Caco-2 (cell line): ENCODE measurements at regions not wholly inside any gene's neighbourhood (a gene's known extent, or its start where the extent isn't known, plus 50 kb on each side); places are given as distances from the start of the nearest gene placed in this dataset.

Source experiments
- BruUV-seq: library from RNA; stranded (reverse); fragments of 400-500 nt; replicated peaks from 2 replicates; lab custom pipeline; 2021; lab: Mats Ljungman, UMichigan
- CTCF ChIA-PET: fragments of 300-600 bp; sonication (Branson Sonifier 250); formaldehyde crosslinking; loops from one replicate; lab custom pipeline; 2022; ENCODE audit warnings: antibody characterized with exemption; lab: Charles Lee
- POLR2A ChIA-PET: fragments of 300-600 bp; sonication (Branson Sonifier 250); formaldehyde crosslinking; loops from one replicate; lab custom pipeline; 2022; ENCODE audit warnings: antibody characterized with exemption; lab: Charles Lee
- DNase-seq, 2 experiments: peaks; one replicate each; pipeline versions ENCODE4 v3.0.0 to v3.0.0-alpha.2; 2020 to 2022
- H3K27me3 ChIP-seq: replicated peaks from 2 replicates; pipeline ENCODE4 v1.6.0; 2011; ENCODE audit warnings: low read length; ENCODE audit not compliant: control insufficient read depth, insufficient read depth
- H3K36me3 ChIP-seq: 2 replicates; pipeline ENCODE4 v1.5.1; 2011; ENCODE audit warnings: low read length; ENCODE audit not compliant: control insufficient read depth, insufficient read depth
- H3K4me1 ChIP-seq: fragments of 250-450 bp; sonication (Bioruptor Pico); 2 replicates; pipeline ENCODE4 v1.5.1; 2020; ENCODE audit warnings: mild to moderate bottlenecking
- H3K4me3 ChIP-seq: 2 replicates; pipeline ENCODE4 v1.5.1; 2011; ENCODE audit warnings: low read depth, mild to moderate bottlenecking, control low read depth, low read length
- H3K9me3 ChIP-seq: fragments of 250-450 bp; sonication (Bioruptor Pico); 2 replicates; pipeline ENCODE4 v1.5.1; 2020; ENCODE audit warnings: mild to moderate bottlenecking, moderate library complexity
- H3K27ac Mint-ChIP-seq: one replicate; pipeline ENCODE4 v1.8.0; 2022; ENCODE audit warnings: mixed read lengths; ENCODE audit not compliant: unreplicated experiment
- H3K27me3 Mint-ChIP-seq: one replicate; pipeline ENCODE4 v1.8.0; 2022; ENCODE audit warnings: mixed read lengths; ENCODE audit not compliant: insufficient read depth, unreplicated experiment
- H3K36me3 Mint-ChIP-seq: one replicate; pipeline ENCODE4 v1.8.0; 2022; ENCODE audit warnings: mild to moderate bottlenecking, mixed read lengths; ENCODE audit not compliant: insufficient read depth, unreplicated experiment
- H3K4me1 Mint-ChIP-seq: one replicate; pipeline ENCODE4 v1.8.0; 2022; ENCODE audit warnings: low read depth, mixed read lengths; ENCODE audit not compliant: unreplicated experiment
- H3K4me3 Mint-ChIP-seq: one replicate; pipeline ENCODE4 v1.8.0; 2022; ENCODE audit warnings: mild to moderate bottlenecking, moderate library complexity, mixed read lengths; ENCODE audit not compliant: unreplicated experiment
- H3K9me3 Mint-ChIP-seq: one replicate; pipeline ENCODE4 v1.8.0; 2022; ENCODE audit warnings: mixed read lengths; ENCODE audit not compliant: unreplicated experiment
- CTCF ChIP-seq, 2 experiments: fragments of 200-600 bp in 1 of 2; IDR thresholded peaks; 1 replicate in 1 of 2; 2 replicates in 1 of 2; pipeline versions ENCODE4 v1.5.1 to v1.8.0; 2011 to 2022; ENCODE audit warnings: antibody characterized with exemption in 1 of 2, control low read depth in 1 of 2, inconsistent platforms in 1 of 2, low read depth in 1 of 2, low read length in 1 of 2, mild to moderate bottlenecking in 1 of 2, moderate library complexity in 1 of 2; ENCODE audit not compliant: insufficient read depth in 1 of 2, severe bottlenecking in 1 of 2, unreplicated experiment in 1 of 2
- intact Hi-C: fragments of 100-400 bp; cut with micrococcal nuclease; formaldehyde crosslinking; loops from one replicate; pipeline ENCODE4 v1.10.0; 2022; ENCODE audit not compliant: unreplicated experiment

GRCh38 chrX:26373829-26374228 is 157.9 kb downstream of the MAGEB5 start:
- Histone ChIP-seq H3K4me3 (no peak overlapping the region), H3K36me3 (no peaks in the 10 kb centered on the region), H3K4me1 (peaks cover 5% of the 10 kb centered on the region; the same call in 1 of the 2 replicates), H3K9me3 (no peaks in the 10 kb centered on the region), H3K27me3 (no peaks in the 10 kb centered on the region)
- ChIA-PET POLR2A (no interaction called here), CTCF (no interaction called here)
- TF ChIP-seq CTCF (IDR thresholded peaks at IDR 0.05; ENCODE audit: insufficient read depth in 1 of 2, low read depth in 1 of 2, low read length in 1 of 2, severe bottlenecking in 1 of 2, unreplicated experiment in 1 of 2), result no peak
- DNase-seq, result no peak
- Mint-ChIP-seq H3K4me1 (no peaks in the 10 kb centered on the region), H3K27ac (no peak overlapping the region), H3K4me3 (no peak overlapping the region), H3K36me3 (no peaks in the 10 kb centered on the region), H3K27me3 (no peaks in the 10 kb centered on the region), H3K9me3 (no peaks in the 10 kb centered on the region)
- intact Hi-C loops, result no loop called here
- no TSS peak for BruUV-seq

- Mint-ChIP-seq H3K9me3 (no peaks in the 10 kb centered on the region), H3K27me3 (no peaks in the 10 kb centered on the region), H3K27ac (no peak overlapping the region), H3K36me3 (no peaks in the 10 kb centered on the region), H3K4me1 (no peaks in the 10 kb centered on the region), H3K4me3 (no peak overlapping the region)
- H3K4me3 ChIP-seq, result no peak overlapping the region
- DNase-seq, result no peak
- no peaks in the 10 kb centered on the region for H3K9me3 ChIP-seq
- no peaks in the 10 kb centered on the region for H3K36me3 ChIP-seq
- no peaks in the 10 kb centered on the region for H3K4me1 ChIP-seq
- CTCF ChIA-PET, result no interaction called here
- intact Hi-C loops, result no loop called here
- no TSS peak for BruUV-seq
- no peaks in the 10 kb centered on the region for H3K27me3 ChIP-seq
- POLR2A ChIA-PET, result no interaction called here
- no peak for TF ChIP-seq CTCF (IDR thresholded peaks at IDR 0.05; ENCODE audit: insufficient read depth in 1 of 2, low read depth in 1 of 2, low read length in 1 of 2, severe bottlenecking in 1 of 2, unreplicated experiment in 1 of 2)
Measured at GRCh38 chrX:26352891-26353430, 137.0 kb downstream of the MAGEB5 start.

GRCh38 chrX:26347171-26347570 is 131.2 kb downstream of the MAGEB5 start:
- DNase-seq, result no peak
- no peaks in the 10 kb centered on the region for H3K36me3 Mint-ChIP-seq
- no TSS peak for BruUV-seq
- no peaks in the 10 kb centered on the region for H3K4me1 Mint-ChIP-seq
- ChIA-PET POLR2A (no interaction called here), CTCF (no interaction called here)
- no peak for TF ChIP-seq CTCF (IDR thresholded peaks at IDR 0.05; ENCODE audit: insufficient read depth in 1 of 2, low read depth in 1 of 2, low read length in 1 of 2, severe bottlenecking in 1 of 2, unreplicated experiment in 1 of 2)
- no peak overlapping the region for H3K27ac Mint-ChIP-seq
- H3K4me3 Mint-ChIP-seq, result no peak overlapping the region
- H3K4me1 ChIP-seq, result no peaks in the 10 kb centered on the region
- no peaks in the 10 kb centered on the region for H3K27me3 ChIP-seq
- no peak overlapping the region for H3K4me3 ChIP-seq
- intact Hi-C loops, result no loop called here
- no peaks in the 10 kb centered on the region for H3K9me3 ChIP-seq
- no peaks in the 10 kb centered on the region for H3K9me3 Mint-ChIP-seq
- H3K27me3 Mint-ChIP-seq, result no peaks in the 10 kb centered on the region
- no peaks in the 10 kb centered on the region for H3K36me3 ChIP-seq
